ENCODE measurements at regions not wholly inside any gene's neighbourhood (a gene's known extent, or its start where the extent isn't known, plus 50 kb on each side); places are given as distances from the start of the nearest gene placed in this dataset.

DNA sequence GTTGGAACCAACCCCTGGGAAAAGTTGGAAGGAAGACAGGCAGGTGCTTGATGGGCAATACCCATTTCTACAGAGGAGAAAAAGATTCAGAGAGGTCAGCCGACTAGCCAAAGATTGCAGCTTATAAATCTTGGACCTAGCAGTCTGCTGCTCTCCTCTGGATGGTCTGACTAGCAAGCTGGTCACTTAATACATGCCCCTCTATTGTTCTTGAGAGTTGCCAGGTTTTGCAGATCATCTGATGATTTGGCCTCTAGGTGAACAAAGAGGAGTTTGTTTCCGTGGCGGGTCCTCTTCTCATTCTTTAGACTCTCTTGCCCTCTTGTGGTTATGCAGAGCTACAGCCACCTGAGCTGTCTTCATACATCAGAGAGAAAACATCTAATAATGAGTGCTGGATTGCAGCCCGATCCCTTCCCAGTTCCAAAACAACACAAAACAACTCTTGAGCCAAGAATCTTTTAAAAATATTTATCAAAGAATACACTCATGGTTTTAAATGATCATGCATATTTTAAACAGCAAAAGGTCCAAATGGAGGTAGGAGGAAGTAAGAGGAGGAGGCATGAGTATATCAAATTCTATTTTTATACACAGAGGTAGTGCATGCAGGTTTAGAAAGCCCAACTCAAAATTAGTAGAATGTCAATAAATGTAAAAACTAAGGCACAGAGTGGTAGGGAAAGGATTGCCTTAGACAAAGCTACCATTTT is 115.7 kb downstream of the SLC30A10 start:
- TF ChIP-seq SUZ12 (IDR thresholded peaks at IDR 0.05; ENCODE audit: extremely low read depth, insufficient read depth, insufficient read length) (no peak), ZNF274 (IDR thresholded peaks at IDR 0.05; ENCODE audit: low read depth, low read length) (no peak)
